Natural killer cell (primary cell): ENCODE measurements at regions not wholly inside any gene's neighbourhood (a gene's known extent, or its start where the extent isn't known, plus 50 kb on each side); places are given as distances from the start of the nearest gene placed in this dataset.

ENCODE experiments used
- ATAC-seq, 3 donors: fragments of 150-1000 bp in 2 of 3; fragments of 200-7000 bp in 1 of 3; cut with Tn5 transposase; 1 replicate in 1 of 3; 2 replicates in 2 of 3; pipeline ENCODE4 v1.10.0; 2021; ENCODE audit warnings: mild to moderate bottlenecking in 2 of 3, moderate library complexity in 2 of 3
- DNase-seq, 2 donors: peaks; one replicate each; pipeline versions ENCODE4 v3.0.0 to v3.0.0-alpha.2; 2013 to 2021; ENCODE audit warnings: mixed read lengths in 1 of 2
- H3K27ac ChIP-seq: one replicate; pipeline ENCODE4 v1.5.1; 2013; ENCODE audit warnings: mild to moderate bottlenecking, low read length
- H3K27me3 ChIP-seq: one replicate; pipeline ENCODE4 v1.6.1; 2013; ENCODE audit warnings: low read length; ENCODE audit not compliant: control insufficient read depth, insufficient read depth
- H3K36me3 ChIP-seq: one replicate; pipeline ENCODE4 v1.6.1; 2013; ENCODE audit warnings: low read length; ENCODE audit not compliant: control insufficient read depth, insufficient read depth
- H3K4me1 ChIP-seq: one replicate; pipeline ENCODE4 v1.6.1; 2013; ENCODE audit warnings: low read length; ENCODE audit not compliant: control insufficient read depth, insufficient read depth
- H3K4me3 ChIP-seq: one replicate; pipeline ENCODE4 v1.5.1; 2013; ENCODE audit warnings: low read length
- H3K9me3 ChIP-seq: one replicate; pipeline ENCODE4 v1.6.1; 2013; ENCODE audit warnings: low read length; ENCODE audit not compliant: control insufficient read depth, insufficient read depth
- H3K27ac Mint-ChIP-seq, 2 donors: one replicate each; pipeline ENCODE4 v1.8.0; 2022; ENCODE audit warnings: mild to moderate bottlenecking in 2 of 2, mixed read lengths in 2 of 2, moderate library complexity in 1 of 2
- H3K27me3 Mint-ChIP-seq, 2 donors: one replicate each; pipeline ENCODE4 v1.8.0; 2022; ENCODE audit warnings: low read depth in 2 of 2, mixed read lengths in 2 of 2
- H3K36me3 Mint-ChIP-seq: one replicate; pipeline ENCODE4 v1.8.0; 2022; ENCODE audit warnings: mixed read lengths
- H3K4me1 Mint-ChIP-seq, 2 donors: one replicate each; pipeline ENCODE4 v1.8.0; 2022; ENCODE audit warnings: mixed read lengths in 2 of 2
- H3K4me3 Mint-ChIP-seq: one replicate; pipeline ENCODE4 v1.8.0; 2022; ENCODE audit warnings: mild to moderate bottlenecking, moderate library complexity, mixed read lengths
- H3K9me3 Mint-ChIP-seq, 2 donors: one replicate each; pipeline ENCODE4 v1.8.0; 2022; ENCODE audit warnings: mixed read lengths in 2 of 2
- WGBS: methylation state at CpG from one replicate; pipeline ENCODE4 v1.1.7; 2013; ENCODE audit warnings: missing lambda C conversion rate; ENCODE audit not compliant: insufficient coverage; 5-methylcytosine and 5-hydroxymethylcytosine counted together
- intact Hi-C: fragments of 100-400 bp; cut with micrococcal nuclease; formaldehyde crosslinking; loops from one replicate; pipeline ENCODE4 v1.14.2; 2022
- TF ChIP-seq, protein P1 (sequence below): fragments of 200-600 bp; IDR thresholded peaks from one replicate; pipeline ENCODE4 v1.8.0; 2022; ENCODE audit warnings: antibody characterized with exemption

GRCh38 chr12:82209533-82209932 is 148.7 kb downstream of the CCDC59 start:
- Histone ChIP-seq H3K9me3 (no peaks in the 10 kb centered on the region), H3K36me3 (no peaks in the 10 kb centered on the region), H3K27me3 (no peaks in the 10 kb centered on the region), H3K27ac (no peak overlapping the region), H3K4me3 (no peak overlapping the region), H3K4me1 (no peaks in the 10 kb centered on the region)
- intact Hi-C loops = no loop called here
- H3K27ac Mint-ChIP-seq = no peak overlapping the region
- ATAC-seq (no peak), DNase-seq (no peak)
- WGBS = 91% methylated on average over 9 of the region's 9 CpGs
- TF ChIP-seq, protein P1, sequence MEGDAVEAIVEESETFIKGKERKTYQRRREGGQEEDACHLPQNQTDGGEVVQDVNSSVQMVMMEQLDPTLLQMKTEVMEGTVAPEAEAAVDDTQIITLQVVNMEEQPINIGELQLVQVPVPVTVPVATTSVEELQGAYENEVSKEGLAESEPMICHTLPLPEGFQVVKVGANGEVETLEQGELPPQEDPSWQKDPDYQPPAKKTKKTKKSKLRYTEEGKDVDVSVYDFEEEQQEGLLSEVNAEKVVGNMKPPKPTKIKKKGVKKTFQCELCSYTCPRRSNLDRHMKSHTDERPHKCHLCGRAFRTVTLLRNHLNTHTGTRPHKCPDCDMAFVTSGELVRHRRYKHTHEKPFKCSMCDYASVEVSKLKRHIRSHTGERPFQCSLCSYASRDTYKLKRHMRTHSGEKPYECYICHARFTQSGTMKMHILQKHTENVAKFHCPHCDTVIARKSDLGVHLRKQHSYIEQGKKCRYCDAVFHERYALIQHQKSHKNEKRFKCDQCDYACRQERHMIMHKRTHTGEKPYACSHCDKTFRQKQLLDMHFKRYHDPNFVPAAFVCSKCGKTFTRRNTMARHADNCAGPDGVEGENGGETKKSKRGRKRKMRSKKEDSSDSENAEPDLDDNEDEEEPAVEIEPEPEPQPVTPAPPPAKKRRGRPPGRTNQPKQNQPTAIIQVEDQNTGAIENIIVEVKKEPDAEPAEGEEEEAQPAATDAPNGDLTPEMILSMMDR = no peak
- H3K27me3 Mint-ChIP-seq = no peaks in the 10 kb centered on the region
- no peaks in the 10 kb centered on the region for H3K4me1 Mint-ChIP-seq
- peaks cover 10 to 14% of the 10 kb centered on the region in 2 donors for H3K9me3 Mint-ChIP-seq
- H3K36me3 Mint-ChIP-seq = no peaks in the 10 kb centered on the region
- no peak overlapping the region for H3K4me3 Mint-ChIP-seq

DNA sequence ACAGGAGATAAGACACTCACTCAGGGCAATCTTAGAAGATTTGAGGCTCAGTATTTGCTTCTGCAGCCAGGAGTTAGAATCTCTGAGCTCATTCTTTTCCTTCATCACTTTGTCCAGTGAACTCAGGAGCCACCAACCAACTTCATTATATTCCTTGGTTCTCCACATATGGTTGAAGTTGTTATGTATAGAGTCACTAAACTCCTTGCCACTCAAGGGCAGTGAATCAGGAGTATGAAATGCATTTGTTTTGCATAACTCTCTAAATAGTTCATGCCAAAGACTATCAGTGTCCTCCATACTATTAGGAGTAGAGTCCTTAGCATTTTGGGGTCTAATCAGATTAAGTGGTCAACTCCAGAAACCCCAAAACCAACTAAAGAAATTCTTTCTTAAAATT is 150.6 kb downstream of the CCDC59 start:
- Histone ChIP-seq H3K9me3 (no peaks in the 10 kb centered on the region), H3K36me3 (no peaks in the 10 kb centered on the region), H3K4me3 (no peak overlapping the region), H3K27me3 (no peaks in the 10 kb centered on the region), H3K27ac (no peak overlapping the region), H3K4me1 (no peaks in the 10 kb centered on the region)
- Mint-ChIP-seq H3K36me3 (no peaks in the 10 kb centered on the region), H3K27ac (no peak overlapping the region), H3K9me3 (peaks cover 14 to 16% of the 10 kb centered on the region in 2 donors), H3K4me3 (no peak overlapping the region), H3K27me3 (no peaks in the 10 kb centered on the region), H3K4me1 (no peaks in the 10 kb centered on the region)
- TF ChIP-seq, protein P1 = no peak
- ATAC-seq (no peak), DNase-seq (no peak)
- intact Hi-C loops = no loop called here

DNA sequence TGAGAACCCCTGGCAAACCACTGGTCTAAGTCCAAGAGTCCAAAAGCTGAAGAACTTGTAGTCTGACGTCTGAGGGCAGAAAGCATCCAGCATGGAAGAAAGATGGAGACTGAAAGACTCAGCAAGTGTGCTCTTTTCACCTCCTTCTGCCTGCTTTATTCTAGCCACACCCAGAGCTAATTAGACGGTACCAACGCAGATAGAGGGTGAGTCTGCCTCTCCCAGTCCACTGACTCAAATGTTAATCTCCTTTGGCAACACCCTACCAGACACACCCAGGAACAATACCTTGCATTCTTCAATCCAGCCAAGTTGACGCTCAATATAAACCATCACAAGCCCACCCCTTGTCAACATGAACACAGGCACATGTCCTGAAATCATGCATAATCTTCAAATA is 155.1 kb downstream of the CCDC59 start:
- Histone ChIP-seq H3K4me3 (no peak overlapping the region), H3K27me3 (no peaks in the 10 kb centered on the region), H3K4me1 (no peaks in the 10 kb centered on the region), H3K36me3 (no peaks in the 10 kb centered on the region), H3K9me3 (no peaks in the 10 kb centered on the region), H3K27ac (no peak overlapping the region)
- intact Hi-C loops = no loop called here
- peaks cover 10 to 22% of the 10 kb centered on the region in 2 donors for H3K9me3 Mint-ChIP-seq
- no peaks in the 10 kb centered on the region for H3K36me3 Mint-ChIP-seq
- no peak for DNase-seq
- TF ChIP-seq, protein P1 = no peak
- H3K27me3 Mint-ChIP-seq = no peaks in the 10 kb centered on the region
- no peaks in the 10 kb centered on the region for H3K4me1 Mint-ChIP-seq
- H3K4me3 Mint-ChIP-seq = no peak overlapping the region
- no peak for ATAC-seq
- H3K27ac Mint-ChIP-seq = no peak overlapping the region
- WGBS = 90% methylated on average over 4 of the region's 4 CpGs

GRCh38 chr12:82187595-82187994 is 170.6 kb downstream of the CCDC59 start:
- no peaks in the 10 kb centered on the region for H3K4me1 Mint-ChIP-seq

More at GRCh38 chr12:82187595-82187994, 170.6 kb downstream of the CCDC59 start:
- no peak overlapping the region for H3K27ac ChIP-seq
- no peaks in the 10 kb centered on the region for H3K27me3 Mint-ChIP-seq
- H3K27me3 ChIP-seq = no peaks in the 10 kb centered on the region
- ATAC-seq = no peak
- no peak for DNase-seq
- no peak overlapping the region for H3K4me3 Mint-ChIP-seq
- 94% methylated on average over 2 of the region's 2 CpGs for WGBS
- H3K36me3 ChIP-seq = no peaks in the 10 kb centered on the region
- TF ChIP-seq, protein P1 = no peak
- intact Hi-C loops = no loop called here
- peaks cover 16 to 18% of the 10 kb centered on the region in 2 donors for H3K9me3 Mint-ChIP-seq
- H3K4me3 ChIP-seq = no peak overlapping the region
- H3K9me3 ChIP-seq = no peaks in the 10 kb centered on the region
- H3K27ac Mint-ChIP-seq = no peak overlapping the region
- H3K36me3 Mint-ChIP-seq = no peaks in the 10 kb centered on the region
- no peaks in the 10 kb centered on the region for H3K4me1 ChIP-seq
